Hematopoietic multipotent progenitor cell treated with erythropoietin and hydrocortisone succinate and interleukin-3 and kit ligand, for 4 days (in vitro differentiated cells): ENCODE measurements at regions not wholly inside any gene's neighbourhood (a gene's known extent, or its start where the extent isn't known, plus 50 kb on each side); places are given as distances from the start of the nearest gene placed in this dataset.
"Not testable (repeated sequence)": the region's sequence is repeated elsewhere in the genome, so short reads cannot be mapped to it uniquely, and the experiment has no call there.

Source experiments
- DNase-seq: peaks from one replicate; pipeline ENCODE4 v3.0.0-alpha.2; 2015

DNA sequence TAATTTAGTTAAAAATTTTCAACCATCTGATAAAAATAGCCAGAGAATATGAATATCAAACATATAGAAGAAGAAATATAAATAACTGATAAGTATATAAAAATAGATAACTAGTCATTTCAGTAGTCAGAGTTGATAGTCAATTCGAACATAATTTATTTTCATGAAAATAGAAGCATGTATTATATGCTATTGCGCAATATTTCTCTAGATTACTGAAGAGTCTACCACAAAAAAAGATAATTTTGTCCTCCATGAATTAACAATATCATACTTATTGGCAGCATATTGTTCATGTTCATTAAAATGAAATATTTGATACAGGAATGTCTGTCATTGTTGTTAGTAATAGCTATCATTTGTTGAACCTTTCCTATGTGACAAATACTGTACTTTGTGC, 376.2 kb upstream of the TOM1L1 start:
- no peak for DNase-seq

DNA sequence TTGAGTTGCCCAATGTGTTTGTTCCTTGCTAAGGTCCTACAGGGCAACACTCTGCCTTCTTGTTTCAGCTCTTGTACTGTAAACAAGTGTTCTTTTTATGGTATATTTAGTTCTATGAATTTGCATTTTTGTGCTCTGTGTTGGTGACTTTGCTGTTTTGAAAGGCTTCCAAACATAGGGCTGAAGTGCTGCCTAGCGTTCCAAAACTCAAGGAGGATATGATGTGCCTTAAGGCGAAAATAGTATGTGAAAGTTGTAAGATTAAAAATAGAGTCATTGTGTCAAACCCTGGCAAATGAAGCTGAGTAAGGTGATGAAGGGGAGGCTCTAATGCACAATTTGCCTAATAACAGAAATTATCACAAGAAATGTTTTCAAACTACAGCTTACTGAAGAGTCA, 372.7 kb upstream of the TOM1L1 start:
- no peak for DNase-seq

DNA sequence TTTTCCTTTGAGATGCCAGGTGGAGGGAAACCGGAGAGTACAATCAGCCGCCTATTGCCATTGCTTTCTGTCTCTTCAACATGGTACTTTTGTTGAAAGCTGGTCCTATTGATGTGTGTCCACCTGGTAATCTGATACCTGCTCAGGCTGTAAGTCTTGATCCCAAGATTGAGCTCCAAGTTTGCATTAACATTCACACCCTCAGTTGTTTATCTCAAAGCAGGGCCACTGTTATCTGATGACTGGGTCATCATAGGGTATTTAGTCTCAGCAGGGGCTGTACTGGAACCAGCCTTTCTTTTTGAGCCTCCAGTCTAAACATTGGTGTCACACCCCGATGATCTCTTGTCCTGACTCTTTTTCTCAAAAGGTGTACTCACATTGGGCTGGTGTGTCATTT, 370.3 kb upstream of the TOM1L1 start:
- DNase-seq = no peak

DNA sequence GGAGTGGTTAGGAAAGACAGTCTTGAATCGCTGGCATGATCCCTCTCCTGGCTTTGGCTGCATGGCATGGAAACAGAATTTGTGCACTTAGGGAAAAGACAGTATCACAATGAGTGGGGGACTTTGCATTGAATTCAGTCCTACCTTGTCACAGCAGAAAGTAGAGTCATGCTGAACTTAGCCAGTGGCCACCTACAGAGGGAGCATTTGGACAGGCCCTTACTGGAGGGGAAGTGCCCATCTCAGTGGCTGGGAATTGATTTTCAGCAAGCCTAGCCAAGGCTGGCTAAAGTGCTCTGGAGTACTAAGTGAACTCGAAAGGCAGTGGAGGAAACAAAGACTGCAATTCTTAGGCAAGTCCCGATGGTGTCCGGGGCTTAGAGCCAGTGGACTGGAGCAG, 364.3 kb upstream of the TOM1L1 start:
- DNase-seq = no peak

DNA sequence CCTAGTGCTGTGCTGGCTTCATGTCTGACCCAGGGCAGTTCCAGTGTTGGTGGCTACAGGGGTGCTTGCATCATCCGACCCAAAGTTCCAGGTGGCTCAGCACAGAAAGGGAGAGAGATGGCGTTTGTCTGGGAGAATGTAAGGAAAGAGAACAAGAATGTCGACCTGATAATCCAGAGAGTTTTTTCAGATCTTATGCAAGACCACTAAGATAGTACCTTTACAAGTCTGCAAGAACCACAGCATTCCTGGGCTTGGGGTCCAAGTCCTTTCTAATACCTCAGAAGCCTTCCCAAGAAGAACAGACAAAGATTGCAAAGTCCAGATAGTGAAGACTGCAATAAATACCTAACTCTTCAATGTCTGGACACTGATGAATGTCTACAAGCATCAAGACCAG, 363.0 kb upstream of the TOM1L1 start:
- no peak for DNase-seq

DNA sequence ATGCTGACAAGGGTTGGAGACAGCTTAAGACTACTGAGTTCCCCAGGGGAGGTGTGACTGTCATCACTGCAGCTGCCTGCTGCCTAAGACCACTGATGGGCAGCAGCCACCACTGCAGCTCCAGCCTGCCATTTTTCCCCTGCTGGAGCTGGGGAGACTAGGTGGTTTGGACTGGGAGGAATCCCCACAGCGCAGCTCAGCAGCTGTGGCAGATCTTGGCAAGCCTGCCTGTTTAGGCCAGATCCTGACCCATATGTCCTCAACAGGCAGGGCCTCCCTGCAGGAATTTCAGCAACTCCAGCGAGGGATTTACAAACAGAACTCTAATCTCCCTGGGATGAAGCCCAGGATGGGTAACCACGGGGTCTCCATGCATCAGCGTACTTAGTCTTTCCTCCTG, 356.4 kb upstream of the TOM1L1 start:
- no peak for DNase-seq

DNA sequence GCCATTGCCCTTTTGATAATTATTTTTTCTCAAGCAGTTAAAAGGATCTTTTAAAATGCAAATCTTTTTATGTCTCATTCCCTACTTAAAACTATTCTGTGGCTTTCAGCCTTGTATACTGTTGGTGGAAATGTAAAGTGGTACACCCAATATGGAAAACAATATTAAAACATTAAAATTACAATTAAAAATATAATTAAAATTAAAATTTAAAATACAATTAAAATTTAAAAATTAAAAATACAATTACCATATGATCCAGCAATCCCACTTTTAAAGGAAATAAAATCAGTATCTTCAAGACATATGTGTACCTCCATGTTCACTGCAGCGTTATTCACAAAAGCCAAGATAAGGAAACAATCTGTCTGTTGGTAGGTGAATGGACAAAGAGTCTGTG, 340.8 kb upstream of the TOM1L1 start:
- no peak for DNase-seq

DNA sequence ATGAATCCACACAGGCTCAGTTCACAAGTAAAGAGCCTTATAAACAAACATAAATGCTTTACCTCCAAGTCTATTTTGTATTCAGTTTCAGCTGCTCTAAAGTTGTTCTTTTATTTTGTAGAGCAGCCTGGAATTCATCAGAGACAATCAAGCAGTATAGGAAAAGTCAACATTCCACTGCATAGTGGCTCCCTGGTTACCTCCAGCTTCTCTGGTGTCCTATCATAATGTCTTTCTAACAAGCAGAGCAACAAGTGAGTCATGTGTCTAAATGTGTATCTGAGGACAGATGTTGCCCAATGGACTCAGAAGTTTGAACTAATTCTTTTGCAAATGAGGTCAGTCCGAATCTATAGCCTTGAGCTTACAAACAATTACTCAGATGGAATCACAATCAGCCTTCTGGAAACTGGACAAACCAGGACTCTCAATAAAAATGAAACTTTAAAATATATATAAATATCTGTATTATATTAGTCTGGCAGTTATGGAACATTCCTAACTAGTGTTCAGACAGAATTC, 292.0 kb upstream of the TOM1L1 start:
- DNase-seq = no peak

DNA sequence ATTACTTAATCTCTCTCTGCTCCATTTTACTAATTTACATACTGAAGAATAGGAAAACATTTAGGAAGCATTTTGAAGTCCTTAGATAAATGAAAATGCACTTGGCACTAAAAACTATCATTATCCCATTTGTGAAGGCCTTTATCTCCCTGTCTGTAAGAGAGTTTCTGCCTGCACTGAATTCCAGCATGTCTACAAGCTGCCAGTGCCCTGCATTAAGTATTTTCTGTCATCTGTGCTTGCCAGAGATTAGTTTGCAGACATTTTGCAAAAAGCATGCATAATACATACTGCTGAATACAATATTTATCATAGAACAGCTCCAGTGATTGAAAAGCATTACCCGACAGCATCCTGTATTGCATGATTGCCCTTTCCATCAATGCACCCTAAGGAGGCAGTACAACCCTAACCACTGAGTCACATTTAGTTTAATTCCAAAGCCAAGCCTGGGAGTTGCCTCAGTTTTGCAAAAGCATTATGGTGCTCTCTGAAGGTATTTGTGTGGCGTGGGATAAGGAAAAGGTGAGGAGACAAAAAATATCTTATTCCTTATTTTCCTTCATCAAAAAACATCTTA, 280.2 kb upstream of the TOM1L1 start:
- DNase-seq = no peak

DNA sequence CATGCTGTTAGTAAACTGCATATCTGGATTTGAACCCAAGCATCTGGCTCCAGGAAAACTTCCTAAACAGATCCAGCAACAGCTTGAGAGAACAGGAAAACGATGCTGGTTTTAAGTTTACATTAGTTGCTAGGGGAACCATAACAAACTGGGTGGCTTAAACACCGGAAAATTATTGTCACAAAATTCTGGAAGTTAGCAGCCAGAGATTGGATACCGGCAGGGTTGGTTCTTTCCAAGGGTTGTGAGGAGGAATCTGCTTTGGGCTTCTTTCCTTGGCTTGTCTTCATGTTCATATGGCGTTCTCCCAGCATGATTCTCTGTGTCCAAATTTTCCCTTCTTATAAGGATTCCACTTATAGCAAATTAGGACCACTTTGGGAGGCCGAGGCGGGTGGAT, 276.9 kb upstream of the TOM1L1 start:
- DNase-seq = no peak

DNA sequence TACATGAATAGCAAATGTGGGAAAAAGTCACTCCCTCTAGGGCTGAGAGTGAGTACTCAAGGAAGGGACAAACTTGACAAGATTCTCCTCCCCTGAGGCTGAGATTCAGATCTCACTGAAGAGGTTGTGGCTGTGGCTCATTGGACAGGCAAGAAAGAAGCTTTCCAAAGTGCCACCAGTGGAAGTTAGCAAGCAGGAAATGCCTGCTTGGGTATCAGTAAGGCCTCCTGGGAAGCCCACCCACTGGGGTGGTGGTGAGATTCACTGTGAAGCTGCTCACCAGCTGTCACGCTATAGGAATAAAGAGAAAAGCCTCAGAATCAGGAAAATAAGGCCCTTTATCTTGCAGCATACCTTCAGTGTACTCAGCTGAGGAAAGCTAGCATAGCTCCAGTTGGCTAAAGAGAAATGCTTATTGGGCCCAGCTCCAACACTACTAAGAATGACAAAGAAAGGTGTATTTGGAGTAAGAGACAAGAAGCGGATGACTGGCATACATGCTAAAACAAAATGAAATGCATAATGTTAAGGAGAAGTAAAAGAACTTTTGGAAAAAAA, 274.4 kb upstream of the TOM1L1 start:
- no peak for DNase-seq

DNA sequence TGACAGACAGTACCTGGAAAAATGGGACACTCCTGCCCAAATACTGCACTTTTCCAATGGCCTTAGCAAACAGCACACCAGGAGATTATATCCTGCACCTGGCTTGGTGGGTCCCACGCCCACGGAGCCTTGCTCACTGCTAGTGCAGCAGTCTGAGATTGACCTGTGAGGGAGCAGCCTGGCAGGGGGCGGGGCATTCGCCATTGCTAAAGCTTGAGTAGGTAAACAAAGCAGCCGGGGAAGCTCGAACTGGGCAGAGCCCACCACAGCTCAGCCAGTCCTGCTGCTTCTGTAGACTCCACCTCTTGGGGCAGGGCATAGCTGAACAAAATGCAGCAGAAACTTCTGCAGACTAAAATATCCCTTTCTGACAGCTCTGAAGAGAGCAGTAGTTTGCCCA, 261.2 kb upstream of the TOM1L1 start:
- DNase-seq = not testable (repeated sequence)

DNA sequence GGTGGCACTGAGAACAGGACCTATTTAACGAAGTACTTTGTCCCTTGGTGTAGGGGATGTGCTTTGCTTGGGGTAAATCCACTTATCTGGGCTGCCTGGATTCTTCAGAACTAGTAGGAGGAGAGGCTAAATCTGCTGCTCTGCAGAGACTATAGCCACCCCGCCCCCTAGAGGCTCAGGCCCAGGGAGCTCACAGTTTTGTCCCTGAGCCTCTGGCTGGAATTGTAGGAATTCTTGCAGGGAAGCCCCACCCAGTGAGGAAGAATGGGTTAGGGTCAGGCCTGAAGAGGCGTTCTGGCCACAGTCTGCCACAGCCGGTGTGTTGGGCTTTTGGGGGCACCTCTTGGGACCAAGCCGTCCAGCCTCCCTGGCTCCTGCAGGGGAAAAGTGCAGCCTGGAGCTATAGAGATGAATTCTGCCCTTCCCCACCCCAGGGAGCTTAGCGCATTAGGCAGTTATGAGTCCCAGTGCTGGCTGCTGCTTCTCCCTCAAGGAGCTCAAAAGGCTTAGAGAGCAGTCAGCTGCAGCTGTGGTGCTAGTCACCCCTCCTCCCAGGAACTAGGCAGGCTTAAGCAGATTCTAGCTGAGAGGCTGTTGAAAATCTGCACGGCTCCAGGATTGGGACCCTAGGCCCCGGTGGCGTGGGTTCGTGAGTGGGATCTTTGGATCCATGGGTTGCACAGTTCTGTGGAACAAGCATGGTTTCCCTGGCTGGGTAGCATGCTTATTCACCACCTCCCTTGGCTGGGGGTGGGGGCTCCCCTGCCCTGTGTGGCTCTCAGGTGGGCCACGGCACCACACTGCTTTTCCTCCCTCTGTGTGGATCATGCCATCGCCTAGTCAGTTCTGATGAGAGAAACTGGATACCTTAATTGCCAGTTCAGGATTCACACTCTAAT, 237.4 kb upstream of the TOM1L1 start:
- no peak for DNase-seq

DNA sequence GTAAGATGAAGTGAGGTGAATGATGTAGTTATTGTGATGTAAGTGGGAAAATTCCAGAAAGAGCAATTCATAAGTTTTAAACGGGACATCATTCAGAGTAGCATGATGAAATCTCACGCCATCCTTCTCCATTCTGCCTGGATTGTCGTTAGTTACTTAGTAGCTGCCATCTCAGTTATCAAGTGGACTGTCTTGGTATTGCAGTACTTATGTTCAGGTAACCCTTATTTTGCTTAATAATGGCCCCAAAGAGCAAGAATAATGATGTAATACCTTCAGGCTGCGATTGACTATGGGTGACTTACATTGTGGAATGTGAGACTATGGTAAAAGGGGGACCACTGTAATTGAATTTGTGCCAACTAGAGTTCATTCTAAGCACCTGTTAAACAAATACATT, 234.1 kb upstream of the TOM1L1 start:
- no peak for DNase-seq

DNA sequence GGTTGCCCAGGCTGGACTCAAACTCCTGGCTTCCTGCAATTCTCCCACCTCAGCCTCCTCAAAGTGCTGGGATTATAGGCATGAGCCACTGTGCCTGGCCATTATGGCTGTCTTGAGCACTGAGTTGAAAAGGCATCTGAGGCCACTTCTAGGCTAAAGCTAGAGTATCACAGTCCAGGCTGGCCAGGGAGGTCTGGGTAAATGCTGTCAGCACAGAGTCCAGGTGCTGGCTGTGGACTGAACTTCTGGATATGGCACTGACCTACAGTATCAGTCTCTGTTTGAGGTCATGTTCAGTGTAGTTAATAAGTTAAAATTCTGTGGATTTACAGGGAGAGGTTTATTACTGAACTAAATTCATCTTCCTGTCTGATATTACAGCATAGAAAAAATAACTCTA, 222.5 kb upstream of the TOM1L1 start:
- no peak for DNase-seq

DNA sequence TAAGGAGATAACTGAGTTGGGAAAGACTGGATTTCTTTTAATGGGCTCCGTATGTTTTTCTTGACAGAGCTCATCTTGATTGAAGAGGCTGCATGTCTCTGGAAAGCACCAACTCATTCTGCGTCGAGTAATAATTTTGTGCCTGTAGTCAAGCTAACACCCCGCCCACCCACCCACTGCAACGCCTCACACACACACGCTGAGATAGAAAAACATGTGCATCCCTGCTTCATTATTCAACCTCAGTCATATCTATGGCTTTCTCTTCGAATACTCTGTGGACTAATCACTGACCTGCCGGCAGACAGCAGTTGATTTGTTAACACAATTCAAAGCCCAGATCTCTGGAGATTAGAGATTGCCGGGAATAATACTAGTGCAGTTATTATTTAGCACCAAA, 220.2 kb upstream of the TOM1L1 start:
- DNase-seq = no peak

DNA sequence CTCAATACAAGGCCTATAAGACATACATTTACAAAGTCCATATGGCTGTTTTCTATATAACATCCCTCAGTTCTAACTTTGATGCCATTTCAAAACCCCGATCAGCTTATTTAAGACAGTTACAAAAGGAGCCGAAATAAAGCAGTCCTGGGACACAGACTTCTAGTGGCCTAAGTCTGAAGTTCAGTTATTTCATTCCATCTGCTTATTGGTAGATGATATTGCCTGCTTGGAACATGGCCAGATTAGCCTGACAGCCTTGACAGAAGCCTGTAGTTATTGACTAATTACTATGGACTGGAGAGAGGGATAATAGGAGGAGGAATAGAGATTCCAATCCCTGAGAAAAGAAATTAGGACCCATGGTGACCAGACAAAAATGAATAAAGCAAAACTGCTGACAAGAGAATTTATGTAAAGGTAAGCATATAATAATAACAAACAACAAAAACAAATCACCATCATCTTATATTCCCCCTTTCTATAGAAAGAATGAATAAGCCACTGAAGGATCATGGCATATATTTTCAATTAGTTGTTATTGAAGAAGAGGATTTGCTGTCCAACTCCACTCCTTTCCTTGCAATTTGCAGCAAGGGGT, 206.3 kb upstream of the TOM1L1 start:
- DNase-seq = no peak

DNA sequence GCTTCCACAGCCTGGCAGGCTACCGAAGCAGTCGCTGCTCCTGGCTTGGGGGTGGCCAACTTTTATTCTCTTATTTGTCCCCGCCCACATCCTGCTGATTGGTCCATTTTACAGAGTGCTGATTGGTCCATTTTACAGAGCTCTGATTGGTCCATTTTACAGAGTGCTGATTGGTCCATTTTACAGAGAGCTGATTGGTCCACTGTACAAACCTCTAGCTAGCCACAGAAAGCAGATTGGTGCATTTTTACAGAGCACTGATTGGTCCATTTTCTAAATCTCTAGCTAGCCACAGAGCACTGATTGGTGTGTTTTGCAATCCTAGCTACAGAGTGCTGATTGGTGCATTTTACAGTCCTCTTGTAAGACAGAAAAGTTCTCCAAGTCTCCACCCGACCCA, 187.9 kb upstream of the TOM1L1 start:
- DNase-seq = not testable (repeated sequence)

DNA sequence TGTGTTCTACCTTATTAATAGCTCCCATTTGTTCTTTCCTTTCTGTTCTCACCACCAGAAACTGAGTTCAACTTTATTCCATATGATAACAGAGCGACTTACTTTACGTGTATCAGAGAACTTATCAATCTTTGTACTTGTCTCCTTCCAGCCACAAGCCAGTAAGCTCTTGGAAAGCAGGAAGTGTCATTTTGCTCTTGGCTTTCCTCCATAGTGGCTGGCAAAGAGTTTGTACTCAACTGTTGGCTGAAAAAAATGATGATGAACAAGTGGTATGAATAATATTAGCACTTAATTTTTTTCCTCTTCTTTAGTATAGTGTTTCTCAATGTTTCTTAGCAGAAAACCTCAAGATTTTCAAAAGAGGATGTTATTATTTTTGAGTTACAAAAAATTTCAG, 182.4 kb upstream of the TOM1L1 start:
- no peak for DNase-seq

DNA sequence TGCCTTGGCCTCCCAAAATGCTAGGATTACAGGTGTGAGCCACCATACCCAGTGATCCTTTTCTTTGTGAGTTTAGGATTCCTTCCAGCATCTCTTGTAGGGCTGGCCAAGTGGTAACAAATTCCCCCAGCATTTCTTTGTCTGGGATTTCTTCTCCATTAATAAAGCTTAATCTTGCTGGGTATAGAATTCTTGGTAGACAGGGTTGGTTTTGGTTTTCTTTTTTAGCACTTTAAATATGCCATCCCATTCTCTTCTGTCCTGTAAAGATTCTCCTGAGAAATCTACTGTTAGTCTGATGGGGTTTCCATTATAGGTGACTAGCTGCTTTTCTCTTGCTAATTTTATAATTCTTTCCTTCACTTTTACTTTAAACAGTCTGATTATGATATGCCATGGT, 173.0 kb upstream of the TOM1L1 start:
- DNase-seq = no peak

DNA sequence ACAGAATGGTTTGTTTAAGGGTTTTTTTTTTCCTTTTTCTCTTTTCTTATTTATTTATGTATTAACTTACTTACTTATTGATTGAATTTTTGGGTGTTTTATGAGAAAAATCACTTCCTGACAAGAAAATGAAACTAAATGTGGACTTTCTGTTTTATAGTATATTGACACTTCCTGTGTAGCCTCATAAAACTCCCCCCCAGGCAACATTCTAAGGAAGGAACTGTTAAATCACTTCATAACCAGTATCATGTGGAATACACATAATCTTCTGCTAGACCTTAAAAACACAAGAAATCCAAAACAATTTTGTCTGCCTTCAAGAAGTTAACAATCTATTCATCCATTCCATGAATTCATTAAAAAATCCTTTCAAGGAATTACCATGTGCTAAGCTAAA, 164.1 kb upstream of the TOM1L1 start:
- DNase-seq = no peak

DNA sequence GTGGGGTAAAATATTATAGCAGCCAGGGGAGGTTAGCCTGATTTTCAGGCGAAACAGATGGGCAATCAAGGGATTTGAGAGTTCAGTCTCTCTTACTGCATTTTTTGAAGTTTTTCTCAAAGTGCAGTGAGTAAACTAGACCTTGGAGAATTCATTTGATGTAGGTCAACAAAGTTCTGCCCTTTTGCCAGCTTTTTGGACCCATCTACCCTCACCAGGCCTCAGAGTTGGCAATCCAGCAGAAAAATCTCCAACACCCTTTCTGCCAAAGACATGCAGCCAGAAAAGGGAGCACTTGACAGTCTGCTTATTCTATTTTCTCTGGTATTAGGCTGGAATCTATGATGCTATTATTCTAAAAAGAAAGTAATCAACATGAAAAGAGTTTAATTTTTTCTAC, 162.2 kb upstream of the TOM1L1 start:
- DNase-seq = no peak

DNA sequence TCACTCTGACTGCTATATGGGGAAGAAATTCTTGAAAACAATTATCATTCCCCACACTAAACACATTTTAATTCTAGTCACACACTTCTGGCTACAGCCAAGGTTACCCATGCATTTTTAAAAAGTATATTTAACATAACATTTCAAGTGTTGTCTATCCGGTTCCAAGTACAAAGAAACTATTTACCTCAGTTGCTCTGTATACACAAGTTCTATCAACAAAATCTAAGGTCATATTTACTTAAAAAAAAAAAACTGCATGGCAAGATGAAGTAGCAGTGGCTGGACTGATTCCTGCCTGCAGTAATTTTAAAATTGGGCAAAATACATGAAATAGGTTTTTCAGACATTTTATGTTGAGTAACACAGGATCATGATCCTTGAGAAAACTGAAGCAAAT, 155.9 kb upstream of the TOM1L1 start:
- DNase-seq = no peak

DNA sequence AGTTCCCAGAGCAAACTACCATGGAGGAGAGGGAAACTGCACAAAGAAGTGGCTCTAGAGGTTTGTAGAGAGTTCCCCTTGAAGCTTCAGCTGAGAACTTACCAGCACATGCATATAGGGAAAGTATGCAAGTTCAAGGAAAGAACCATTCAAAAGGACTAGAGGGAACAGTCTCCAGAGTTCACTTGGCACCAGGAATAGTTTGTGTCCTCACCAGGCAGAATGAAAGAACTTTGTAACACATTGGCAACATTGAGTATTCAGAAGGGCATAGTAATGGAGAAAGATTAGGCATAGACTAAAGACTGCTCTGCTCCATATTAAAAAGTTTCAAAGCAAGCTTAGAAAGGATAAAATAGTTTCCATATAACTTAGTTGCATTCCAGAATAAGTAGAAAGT, 155.4 kb upstream of the TOM1L1 start:
- DNase-seq = no peak
